ENCODE measurements at regions not wholly inside any gene's neighbourhood (a gene's known extent, or its start where the extent isn't known, plus 50 kb on each side); places are given as distances from the start of the nearest gene placed in this dataset.
A peak's percentile ranks its signal among the peaks of the same experiment; 100 is the strongest.

GRCh38 chr18:27826101-27826500 lies 350.8 kb downstream of the CDH2 start:
- no peak for DNase-seq (ENCODE audit: low spot score)

- DNase-seq (ENCODE audit: low spot score), result no peak
Observed at GRCh38 chr18:27825689-27826088, 351.2 kb downstream of the CDH2 start.

- DNase-seq (ENCODE audit: low spot score), result no peak
Observed at GRCh38 chr18:27824841-27825681, 351.9 kb downstream of the CDH2 start.

GRCh38 chr18:27824275-27824674 lies 352.7 kb downstream of the CDH2 start:
- DNase-seq (ENCODE audit: low spot score), result no peak

- no peak for DNase-seq (ENCODE audit: low spot score)
Observed at GRCh38 chr18:27823053-27823452, 353.9 kb downstream of the CDH2 start.

- DNase-seq (ENCODE audit: low spot score), result no peak
Observed at GRCh38 chr18:27808683-27809082, 368.2 kb downstream of the CDH2 start.

- no peak for DNase-seq (ENCODE audit: low spot score)
Observed at GRCh38 chr18:27803957-27804356, 373.0 kb downstream of the CDH2 start.

- no peak for DNase-seq (ENCODE audit: low spot score)
Observed at GRCh38 chr18:27797484-27797883, 379.4 kb downstream of the CDH2 start.

GRCh38 chr18:27794181-27794926 lies 382.6 kb downstream of the CDH2 start:
- DNase-seq (ENCODE audit: low spot score), result no peak

GRCh38 chr18:27793013-27793785 lies 383.7 kb downstream of the CDH2 start:
- DNase-seq (ENCODE audit: low spot score), result no peak

GRCh38 chr18:27789406-27789805 lies 387.5 kb downstream of the CDH2 start:
- no peak for DNase-seq (ENCODE audit: low spot score)

GRCh38 chr18:27787547-27787946 lies 389.4 kb downstream of the CDH2 start:
- no peak for DNase-seq (ENCODE audit: low spot score)

- no peak for DNase-seq (ENCODE audit: low spot score)
Observed at GRCh38 chr18:27785815-27786471, 391.0 kb downstream of the CDH2 start.

- DNase-seq (ENCODE audit: low spot score), result no peak
Observed at GRCh38 chr18:27780061-27780745, 396.7 kb downstream of the CDH2 start.

- no peak for DNase-seq (ENCODE audit: low spot score)
Observed at GRCh38 chr18:27778925-27779324, 398.0 kb downstream of the CDH2 start.

GRCh38 chr18:27778441-27778840 lies 398.5 kb downstream of the CDH2 start:
- DNase-seq (ENCODE audit: low spot score), result peak; percentile 32

- no peak for DNase-seq (ENCODE audit: low spot score)
Observed at GRCh38 chr18:27772081-27772480, 404.8 kb downstream of the CDH2 start.

GRCh38 chr18:27771571-27771970 lies 405.4 kb downstream of the CDH2 start:
- no peak for DNase-seq (ENCODE audit: low spot score)

- no peak for DNase-seq (ENCODE audit: low spot score)
Observed at GRCh38 chr18:27769152-27769551, 407.8 kb downstream of the CDH2 start.

- no peak for DNase-seq (ENCODE audit: low spot score)
Observed at GRCh38 chr18:27763936-27764335, 413.0 kb downstream of the CDH2 start.

GRCh38 chr18:27763341-27763740 lies 413.6 kb downstream of the CDH2 start:
- no peak for DNase-seq (ENCODE audit: low spot score)
